NCI-H526 (cell line): ENCODE measurements at regions not wholly inside any gene's neighbourhood (a gene's known extent, or its start where the extent isn't known, plus 50 kb on each side); places are given as distances from the start of the nearest gene placed in this dataset.
"Not testable (repeated sequence)": the region's sequence is repeated elsewhere in the genome, so short reads cannot be mapped to it uniquely, and the experiment has no call there.

Experiments
- DNase-seq, 2 experiments: peaks; one replicate each; lab custom pipeline; 2025; lab: John Stamatoyannopoulos, UW

DNA sequence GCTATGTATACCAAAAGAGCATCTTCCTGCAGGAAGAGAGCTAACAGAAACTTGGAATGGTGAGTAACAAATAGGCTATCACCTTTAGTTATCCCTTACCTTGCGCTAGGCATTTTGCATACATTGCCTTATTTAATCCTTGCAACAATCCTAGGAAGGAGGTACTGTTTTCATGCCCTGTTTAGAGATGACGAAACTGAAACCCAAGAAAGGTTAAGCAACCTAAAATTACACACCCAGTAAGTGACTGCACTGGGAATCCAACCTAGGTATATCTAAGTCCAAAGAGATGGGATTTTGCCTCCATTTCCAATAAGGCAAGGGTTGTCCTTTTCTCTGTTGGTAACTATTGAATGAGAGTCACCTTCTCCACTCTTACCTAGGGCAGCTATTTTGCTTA lies 144.5 kb downstream of the TM2D1 start:
- no peak for DNase-seq

DNA sequence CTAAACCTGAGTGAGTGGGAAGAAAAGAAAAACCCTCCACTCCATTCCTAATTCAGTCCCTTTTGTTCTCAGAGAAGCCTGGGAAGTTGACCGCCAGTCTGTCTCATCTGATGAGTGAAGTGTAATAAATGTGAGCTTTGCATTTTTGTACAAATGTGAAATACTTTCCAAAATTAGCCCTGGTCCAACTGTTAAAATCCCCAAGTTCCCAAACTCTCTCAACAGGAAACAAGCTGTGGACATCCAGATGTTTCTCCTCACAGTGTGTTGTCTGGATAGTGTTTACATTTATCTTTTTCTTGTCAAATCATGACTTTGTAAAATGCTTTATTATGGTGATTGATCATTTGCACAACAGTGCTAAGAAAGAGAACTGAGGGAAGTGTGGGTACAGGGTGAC lies 145.1 kb downstream of the TM2D1 start:
- DNase-seq = no peak

DNA sequence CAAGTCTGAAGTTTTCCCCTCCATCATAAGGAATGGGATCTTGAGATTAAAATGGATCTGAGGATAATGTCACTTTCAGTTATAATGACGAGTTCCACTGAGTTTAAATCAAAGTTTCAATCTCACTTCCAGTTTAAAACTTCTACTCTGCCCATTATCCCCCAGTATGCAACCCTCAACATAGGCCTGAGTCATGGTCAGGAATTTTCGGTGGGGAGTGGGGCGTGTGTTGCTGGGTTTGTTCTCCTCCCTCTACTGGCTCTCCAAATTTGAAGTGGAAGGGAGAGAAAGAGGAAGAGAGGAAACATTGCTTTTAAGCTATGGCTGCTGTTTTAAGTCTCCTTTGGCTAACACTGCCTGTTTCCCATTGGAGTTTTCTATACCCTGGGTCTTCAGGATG lies 152.9 kb downstream of the TM2D1 start:
- DNase-seq = no peak

GRCh38 chr1:61570191-61570590 lies 154.8 kb downstream of the TM2D1 start:
- no peak for DNase-seq

GRCh38 chr1:61569303-61569621 lies 155.7 kb downstream of the TM2D1 start:
- DNase-seq = no peak

DNA sequence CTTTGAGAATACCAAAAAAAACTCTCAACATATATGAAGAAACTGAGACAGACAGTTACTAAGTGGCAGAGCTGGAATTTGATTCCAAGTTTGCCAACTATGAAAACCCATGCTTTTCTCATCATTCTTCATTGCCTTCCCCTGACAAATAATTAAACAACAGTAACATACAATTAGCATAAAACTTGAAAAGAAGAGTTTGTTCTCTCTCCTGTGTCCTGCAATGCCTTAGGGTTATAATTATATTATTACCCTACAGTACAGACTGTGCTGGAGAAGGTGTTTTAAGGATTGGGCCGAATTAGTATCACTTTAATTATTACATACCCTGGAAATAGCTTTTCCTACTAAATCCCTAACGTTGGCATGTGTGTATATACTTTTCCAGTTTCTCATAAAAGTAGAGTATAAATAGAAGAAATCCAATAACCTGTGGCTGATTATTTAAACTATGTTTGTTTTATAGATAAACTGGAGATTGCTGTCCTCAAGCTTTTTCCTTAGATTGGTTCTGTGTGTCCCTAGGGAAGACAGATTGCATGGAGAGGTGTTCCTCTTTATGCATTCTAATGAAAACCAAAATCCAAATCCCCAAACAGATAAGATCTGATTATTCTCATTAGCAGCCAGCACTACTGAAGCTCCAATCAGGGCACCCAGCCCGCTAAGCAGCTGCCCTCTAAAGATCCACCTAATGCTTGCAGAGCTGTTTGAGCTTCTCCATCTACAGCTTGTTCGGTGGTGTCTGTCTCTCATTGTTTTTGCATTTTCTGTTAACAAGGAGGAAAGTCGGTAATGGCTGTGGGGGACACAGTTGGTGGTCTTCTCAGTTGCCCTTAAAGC lies 156.3 kb downstream of the TM2D1 start:
- DNase-seq = peak in 1 of 2 experiments; percentile 4

- no peak for DNase-seq
Observed at GRCh38 chr1:61566177-61566576, 158.8 kb downstream of the TM2D1 start.

- DNase-seq = no peak
Observed at GRCh38 chr1:61563611-61564010, 161.3 kb downstream of the TM2D1 start.

DNA sequence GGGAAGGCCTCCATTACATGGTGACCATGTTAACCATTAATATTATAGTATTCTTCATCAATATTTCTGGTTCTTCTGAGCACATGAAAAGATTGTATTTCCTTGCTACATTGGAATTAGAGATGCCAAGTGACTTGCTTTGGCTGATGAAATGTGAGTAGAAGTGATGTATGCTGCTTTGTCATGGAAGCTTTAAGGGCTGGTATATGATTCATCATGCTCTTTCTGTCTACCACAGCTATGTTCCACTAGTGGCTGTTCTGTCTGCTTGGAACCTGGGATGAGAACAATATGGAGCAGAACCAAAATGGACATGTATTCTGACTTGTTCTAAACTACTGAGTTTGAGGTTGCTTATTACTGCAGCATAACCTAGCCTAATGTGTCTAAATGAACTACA lies 163.3 kb downstream of the TM2D1 start:
- DNase-seq = no peak

DNA sequence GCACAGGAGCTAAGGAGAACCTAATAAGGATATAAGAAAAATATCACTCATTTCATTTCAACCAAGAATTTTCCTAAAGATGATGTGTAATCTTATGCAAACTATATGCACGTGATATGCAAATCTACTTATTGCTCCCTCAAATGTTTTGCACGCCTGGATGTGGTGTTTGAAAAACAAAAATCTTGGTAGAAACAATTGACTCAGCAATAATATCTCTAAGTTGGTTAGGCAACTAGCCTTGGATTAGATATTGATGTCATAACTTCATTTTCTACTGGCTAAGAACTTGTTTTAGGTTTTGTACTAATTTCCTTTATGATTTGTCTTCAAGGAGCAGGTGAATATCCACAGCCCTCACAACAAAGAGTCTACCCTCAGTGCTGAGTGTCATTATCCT lies 164.6 kb downstream of the TM2D1 start:
- DNase-seq = peak in 1 of 2 experiments; percentile 18

DNA sequence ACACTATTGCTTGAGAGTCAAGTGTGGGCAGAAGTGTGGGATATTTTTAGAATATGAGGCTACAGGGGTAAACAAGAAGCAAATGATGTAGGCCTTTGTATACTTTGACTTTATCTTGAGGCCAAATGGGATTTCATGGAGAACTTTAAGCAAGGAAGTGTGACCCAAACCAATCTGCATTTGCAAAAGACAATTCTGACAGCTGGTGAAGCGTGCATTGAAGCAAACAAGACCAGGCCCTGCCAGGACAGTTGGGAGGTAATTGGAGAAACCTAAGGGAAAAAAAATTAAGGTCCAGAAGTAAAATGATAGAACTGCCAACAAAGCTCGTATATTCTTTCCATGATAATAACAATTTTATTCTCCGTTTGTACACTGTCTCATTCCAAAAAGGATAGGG lies 168.3 kb downstream of the TM2D1 start:
- no peak for DNase-seq

- DNase-seq = no peak
Observed at GRCh38 chr1:61552630-61553305, 172.2 kb downstream of the TM2D1 start.

- peak in 1 of 2 experiments; percentile 0 for DNase-seq
Observed at GRCh38 chr1:61547302-61547701, 177.6 kb downstream of the TM2D1 start.

- DNase-seq = not testable (repeated sequence)
Observed at GRCh38 chr1:61544870-61545269, 180.1 kb downstream of the TM2D1 start.

- DNase-seq = not testable (repeated sequence)
Observed at GRCh38 chr1:61543498-61543897, 181.4 kb downstream of the TM2D1 start.

DNA sequence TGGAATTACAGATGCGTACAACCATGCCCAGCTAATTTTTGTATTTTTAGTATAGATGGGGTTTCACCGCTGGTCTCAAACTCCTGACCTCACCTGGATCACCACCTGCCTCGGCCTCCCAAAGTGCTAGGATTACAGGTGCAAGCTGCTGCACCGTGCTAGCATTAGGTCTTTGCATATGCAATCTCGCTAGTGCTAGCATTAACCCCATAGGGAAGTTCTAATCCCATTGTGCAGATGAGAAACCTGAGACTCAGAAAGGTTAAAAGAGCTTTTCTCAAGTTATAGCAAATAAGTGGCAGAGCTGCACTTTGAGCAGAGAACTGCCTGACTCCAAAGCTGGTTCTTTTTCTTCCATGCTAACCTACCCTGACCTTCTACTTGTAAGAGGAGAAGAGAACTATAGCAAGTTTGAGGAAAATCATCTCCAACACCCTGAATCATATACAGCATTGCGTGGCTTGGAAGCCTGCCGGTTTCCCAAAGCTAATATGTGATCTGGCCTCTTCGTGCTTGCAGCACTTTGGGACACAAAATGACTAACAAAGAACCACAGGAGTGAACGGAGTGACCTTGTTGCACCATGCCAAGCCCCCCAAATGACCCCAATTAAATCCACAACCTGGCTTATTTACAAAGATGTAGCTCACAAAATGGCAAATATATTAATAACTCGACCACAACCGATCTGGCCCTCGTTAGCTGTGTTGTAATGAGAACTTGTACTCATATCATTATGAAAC lies 185.1 kb downstream of the TM2D1 start:
- no peak for DNase-seq

DNA sequence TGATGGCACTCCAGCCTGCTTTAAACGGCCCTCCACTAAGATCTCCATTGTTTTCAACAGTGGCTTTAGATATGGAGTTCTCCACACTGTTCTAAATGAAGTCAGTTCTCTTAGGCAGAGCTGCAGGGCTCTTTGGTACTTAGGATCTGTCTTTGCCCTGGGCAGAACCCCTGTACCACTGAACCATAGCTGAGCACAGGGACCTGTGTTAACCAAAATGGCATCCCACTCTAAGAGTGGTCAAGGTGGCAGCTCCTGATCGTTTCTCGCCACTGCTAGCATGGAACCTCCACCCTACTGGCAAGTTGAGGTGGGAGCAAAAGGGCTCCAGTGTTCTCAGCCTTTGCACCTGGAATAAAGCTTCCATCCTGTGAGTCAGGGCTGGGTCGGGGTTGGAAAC lies 186.7 kb downstream of the TM2D1 start:
- DNase-seq = no peak

DNA sequence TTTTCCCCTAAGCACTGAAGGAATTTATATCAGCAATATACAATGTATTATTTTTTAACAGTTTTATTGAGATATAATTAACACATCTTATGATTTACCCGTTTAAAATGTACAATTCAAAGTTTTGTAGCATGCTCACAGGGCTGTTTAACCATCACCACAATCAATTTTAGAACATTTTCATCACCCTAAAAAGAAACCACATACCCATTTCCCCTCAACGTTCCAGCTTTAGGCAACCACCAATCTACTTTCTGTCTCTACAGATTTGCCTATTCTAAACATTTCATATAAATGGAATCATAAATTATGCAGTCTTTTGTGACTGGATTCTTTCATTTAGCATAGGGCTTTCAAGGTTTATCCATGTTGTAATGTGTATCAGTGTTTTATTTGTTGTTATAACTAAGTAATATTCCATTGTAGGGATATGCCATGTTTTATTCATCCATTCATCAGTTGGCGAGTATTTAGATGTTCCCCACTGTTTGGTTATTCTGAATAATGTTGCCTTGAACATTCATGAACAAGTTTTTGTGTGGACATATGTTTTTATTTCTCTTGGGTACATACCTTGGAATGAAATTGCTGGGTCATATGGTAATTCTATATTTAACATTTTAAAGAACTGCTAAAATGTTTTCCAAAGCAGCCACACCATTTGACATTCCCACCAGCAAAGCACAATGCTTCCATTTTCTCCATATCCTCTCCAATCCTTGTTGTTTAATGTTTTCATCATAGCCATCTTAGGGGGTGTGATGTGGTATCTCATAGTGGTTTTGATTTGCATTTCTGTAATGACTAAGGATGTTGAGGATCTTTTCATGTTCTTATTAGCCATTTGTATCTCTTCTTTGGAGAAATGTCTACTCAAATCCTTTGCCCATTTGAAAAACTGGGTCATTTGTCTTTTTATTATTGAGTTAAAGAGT lies 188.5 kb downstream of the TM2D1 start:
- DNase-seq = no peak

DNA sequence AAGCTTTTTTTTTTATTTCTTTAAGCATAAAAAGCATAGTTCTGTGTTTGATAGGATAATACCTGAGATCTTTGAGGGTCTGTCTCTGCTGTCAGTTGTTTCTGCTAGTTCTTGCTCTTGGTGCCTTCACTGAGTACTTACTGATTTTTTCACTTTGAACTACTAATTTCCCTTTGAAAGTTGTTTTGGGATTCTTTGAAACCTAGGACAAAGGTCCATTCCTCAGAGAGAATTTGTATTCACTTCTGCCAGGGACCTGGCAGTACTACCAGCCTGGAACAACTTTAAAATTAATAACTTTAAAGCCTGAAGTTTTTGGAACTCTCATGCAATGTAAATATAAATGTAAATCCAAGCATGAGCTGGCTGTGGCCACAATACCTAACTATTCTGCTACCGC lies 190.1 kb downstream of the TM2D1 start:
- no peak for DNase-seq

GRCh38 chr1:61533546-61533945 lies 191.4 kb downstream of the TM2D1 start:
- DNase-seq = no peak

GRCh38 chr1:61531716-61532115 lies 193.2 kb downstream of the TM2D1 start:
- DNase-seq = no peak
